Hepatocyte (in vitro differentiated cells): ENCODE measurements at regions not wholly inside any gene's neighbourhood (a gene's known extent, or its start where the extent isn't known, plus 50 kb on each side); places are given as distances from the start of the nearest gene placed in this dataset.

ENCODE experiments used
- DNase-seq: peaks from one replicate; pipeline ENCODE4 v3.0.0-alpha.2; 2016; ENCODE audit warnings: low spot score
- H2AFZ ChIP-seq: fragments of 200-600 bp; sonication (generic); 2 replicates; pipeline ENCODE4 v1.6.0; 2016; ENCODE audit warnings: antibody characterized with exemption, mild to moderate bottlenecking
- H3K27ac ChIP-seq: fragments of 200-600 bp; sonication (generic); 2 replicates; pipeline ENCODE4 v1.5.1; 2016; ENCODE audit warnings: mild to moderate bottlenecking
- H3K27me3 ChIP-seq: fragments of 200-600 bp; sonication (generic); 2 replicates; pipeline ENCODE4 v1.6.1; 2016
- H3K36me3 ChIP-seq: fragments of 200-600 bp; sonication (generic); replicated peaks from 2 replicates; pipeline ENCODE4 v1.5.1; 2016; ENCODE audit warnings: low read depth; ENCODE audit not compliant: insufficient read depth
- H3K4me1 ChIP-seq: fragments of 200-600 bp; sonication (generic); 2 replicates; pipeline ENCODE4 v1.5.1; 2016; ENCODE audit warnings: mild to moderate bottlenecking, moderate library complexity; ENCODE audit not compliant: insufficient read depth
- H3K4me2 ChIP-seq: fragments of 200-600 bp; sonication (generic); 2 replicates; pipeline ENCODE4 v1.6.0; 2016
- H3K4me3 ChIP-seq: fragments of 200-600 bp; sonication (generic); 2 replicates; pipeline ENCODE4 v1.5.1; 2016; ENCODE audit warnings: mild to moderate bottlenecking
- H3K79me2 ChIP-seq: fragments of 200-600 bp; sonication (generic); 2 replicates; pipeline ENCODE4 v1.6.0; 2017; ENCODE audit warnings: mild to moderate bottlenecking
- H3K9me2 ChIP-seq: fragments of 200-600 bp; sonication (generic); replicated peaks from 2 replicates; pipeline ENCODE4 v1.6.0; 2017; ENCODE audit warnings: mild to moderate bottlenecking; ENCODE audit not compliant: insufficient read depth
- H3K9me3 ChIP-seq: fragments of 200-600 bp; sonication (generic); 2 replicates; pipeline ENCODE4 v1.5.1; 2016; ENCODE audit warnings: low read depth, mild to moderate bottlenecking
- H4K20me1 ChIP-seq: fragments of 200-600 bp; sonication (generic); 2 replicates; pipeline ENCODE4 v1.6.0; 2016; ENCODE audit warnings: mild to moderate bottlenecking; ENCODE audit not compliant: insufficient read depth, poor library complexity, severe bottlenecking
- EZH2 ChIP-seq: fragments of 200-600 bp; sonication (generic); IDR thresholded peaks from 2 replicates; pipeline ENCODE4 v1.6.1; 2016; ENCODE audit warnings: antibody characterized with exemption, mild to moderate bottlenecking, borderline replicate concordance
- EZH2phosphoT487 ChIP-seq: fragments of 200-600 bp; sonication (generic); IDR thresholded peaks from one replicate; pipeline ENCODE4 v1.6.1; 2018; ENCODE audit warnings: antibody characterized with exemption, mild to moderate bottlenecking, low read depth, moderate library complexity; ENCODE audit not compliant: unreplicated experiment, severe bottlenecking
- WGBS: methylation state at CpG from one replicate; pipeline ENCODE4 v1.1.6; 2016; ENCODE audit warnings: low lambda C conversion rate; ENCODE audit errors: missing lambda C conversion rate; 5-methylcytosine and 5-hydroxymethylcytosine counted together
- TF ChIP-seq, protein P1 (sequence below): fragments of 200-600 bp; sonication (generic); IDR thresholded peaks from 2 replicates; pipeline ENCODE4 v1.5.1; 2016; ENCODE audit warnings: antibody characterized with exemption, mild to moderate bottlenecking; ENCODE audit not compliant: poor library complexity

DNA sequence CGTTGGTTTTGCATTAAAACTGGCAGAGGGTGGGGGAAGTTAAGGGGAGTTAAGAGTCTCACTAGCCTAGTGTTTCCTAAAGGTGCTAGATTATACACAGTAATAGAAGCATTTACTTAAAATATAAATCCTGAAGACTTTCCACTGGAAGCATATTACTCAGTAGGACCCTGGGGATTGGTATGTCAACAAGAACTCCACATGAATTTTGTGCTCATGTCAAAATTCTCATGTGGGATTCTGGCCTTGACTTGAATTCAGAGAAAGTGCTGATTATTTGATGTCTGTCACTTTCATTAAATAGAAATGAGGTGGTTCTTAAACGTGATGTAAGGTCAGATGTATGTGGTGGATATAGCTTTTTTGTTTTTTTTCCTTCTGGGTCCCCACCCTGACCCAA is 997.2 kb downstream of the TUSC7 start:
- Histone ChIP-seq H3K9me2 (no peaks in the 10 kb centered on the region), H3K4me3 (no peak overlapping the region), H3K36me3 (no peaks in the 10 kb centered on the region), H3K4me2 (no peak overlapping the region), H3K79me2 (no peaks in the 10 kb centered on the region), H2AFZ (no peak overlapping the region), H3K27me3 (no peaks in the 10 kb centered on the region), H3K27ac (no peak overlapping the region), H4K20me1 (no peaks in the 10 kb centered on the region), H3K4me1 (no peaks in the 10 kb centered on the region), H3K9me3 (no peaks in the 10 kb centered on the region)
- no peak for DNase-seq
- WGBS: 80% methylated on average over 2 of the region's 2 CpGs
- TF ChIP-seq EZH2phosphoT487 (no peak), EZH2 (no peak)
- TF ChIP-seq, protein P1, sequence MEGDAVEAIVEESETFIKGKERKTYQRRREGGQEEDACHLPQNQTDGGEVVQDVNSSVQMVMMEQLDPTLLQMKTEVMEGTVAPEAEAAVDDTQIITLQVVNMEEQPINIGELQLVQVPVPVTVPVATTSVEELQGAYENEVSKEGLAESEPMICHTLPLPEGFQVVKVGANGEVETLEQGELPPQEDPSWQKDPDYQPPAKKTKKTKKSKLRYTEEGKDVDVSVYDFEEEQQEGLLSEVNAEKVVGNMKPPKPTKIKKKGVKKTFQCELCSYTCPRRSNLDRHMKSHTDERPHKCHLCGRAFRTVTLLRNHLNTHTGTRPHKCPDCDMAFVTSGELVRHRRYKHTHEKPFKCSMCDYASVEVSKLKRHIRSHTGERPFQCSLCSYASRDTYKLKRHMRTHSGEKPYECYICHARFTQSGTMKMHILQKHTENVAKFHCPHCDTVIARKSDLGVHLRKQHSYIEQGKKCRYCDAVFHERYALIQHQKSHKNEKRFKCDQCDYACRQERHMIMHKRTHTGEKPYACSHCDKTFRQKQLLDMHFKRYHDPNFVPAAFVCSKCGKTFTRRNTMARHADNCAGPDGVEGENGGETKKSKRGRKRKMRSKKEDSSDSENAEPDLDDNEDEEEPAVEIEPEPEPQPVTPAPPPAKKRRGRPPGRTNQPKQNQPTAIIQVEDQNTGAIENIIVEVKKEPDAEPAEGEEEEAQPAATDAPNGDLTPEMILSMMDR: no peak

DNA sequence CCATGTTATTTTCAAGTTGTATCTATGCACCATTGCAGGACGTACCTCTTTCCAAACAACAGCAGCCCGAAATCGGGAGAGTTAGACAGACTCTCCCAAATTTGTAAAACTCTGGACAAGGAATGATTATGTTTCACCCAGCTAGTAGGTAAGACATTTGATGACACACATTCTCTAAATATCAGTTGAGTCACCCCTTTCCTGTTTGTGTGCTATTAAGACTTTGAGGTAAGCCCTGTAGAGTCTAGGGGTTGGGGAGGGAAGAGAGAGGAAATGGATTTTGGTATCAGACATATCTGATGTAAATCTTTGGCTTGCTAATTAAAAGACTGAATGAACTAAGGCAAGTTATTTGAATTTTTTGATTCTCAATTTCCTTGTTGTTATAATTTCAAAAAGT is 999.0 kb downstream of the TUSC7 start:
- H3K4me1 ChIP-seq: no peaks in the 10 kb centered on the region
- H3K4me3 ChIP-seq: no peak overlapping the region
- no peaks in the 10 kb centered on the region for H3K27me3 ChIP-seq
- no peak for TF ChIP-seq EZH2
- no peak for TF ChIP-seq EZH2phosphoT487
- TF ChIP-seq, protein P1: no peak
- no peak overlapping the region for H3K27ac ChIP-seq
- 90% methylated on average over 3 of the region's 3 CpGs for WGBS
- H3K36me3 ChIP-seq: no peaks in the 10 kb centered on the region
- no peaks in the 10 kb centered on the region for H3K9me2 ChIP-seq
- H2AFZ ChIP-seq: no peak overlapping the region
- H3K9me3 ChIP-seq: no peaks in the 10 kb centered on the region
- no peak for DNase-seq
- no peaks in the 10 kb centered on the region for H3K79me2 ChIP-seq
- no peaks in the 10 kb centered on the region for H4K20me1 ChIP-seq
- no peak overlapping the region for H3K4me2 ChIP-seq

DNA sequence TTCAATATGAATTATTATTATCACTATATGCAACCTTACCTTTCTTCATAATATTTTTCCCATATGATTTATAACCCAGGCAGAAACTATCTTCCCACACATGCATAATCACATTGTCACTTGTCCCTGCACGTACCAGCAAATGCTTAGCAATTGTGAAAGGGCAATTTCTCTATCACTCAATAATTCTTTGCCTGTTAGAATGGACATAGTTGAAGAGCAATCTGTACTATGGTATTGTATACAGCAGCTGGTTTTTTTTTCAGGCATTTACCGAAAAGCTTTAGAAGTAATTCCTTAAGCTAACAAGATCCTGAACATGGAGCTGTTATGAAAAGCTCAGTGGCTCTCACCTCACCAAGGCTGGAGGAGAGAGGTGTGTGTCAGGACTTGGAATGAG is 999.5 kb downstream of the TUSC7 start:
- H2AFZ ChIP-seq: no peak overlapping the region
- no peaks in the 10 kb centered on the region for H3K9me2 ChIP-seq
- no peaks in the 10 kb centered on the region for H4K20me1 ChIP-seq
- H3K36me3 ChIP-seq: no peaks in the 10 kb centered on the region
- no peaks in the 10 kb centered on the region for H3K9me3 ChIP-seq
- H3K79me2 ChIP-seq: no peaks in the 10 kb centered on the region
- no peaks in the 10 kb centered on the region for H3K4me1 ChIP-seq
- H3K27me3 ChIP-seq: no peaks in the 10 kb centered on the region
- TF ChIP-seq, protein P1: no peak
- TF ChIP-seq EZH2phosphoT487: no peak
- no peak overlapping the region for H3K4me3 ChIP-seq
- no peak overlapping the region for H3K4me2 ChIP-seq
- DNase-seq: no peak
- H3K27ac ChIP-seq: no peak overlapping the region
- 65% methylated on average over 2 of the region's 2 CpGs for WGBS

DNA sequence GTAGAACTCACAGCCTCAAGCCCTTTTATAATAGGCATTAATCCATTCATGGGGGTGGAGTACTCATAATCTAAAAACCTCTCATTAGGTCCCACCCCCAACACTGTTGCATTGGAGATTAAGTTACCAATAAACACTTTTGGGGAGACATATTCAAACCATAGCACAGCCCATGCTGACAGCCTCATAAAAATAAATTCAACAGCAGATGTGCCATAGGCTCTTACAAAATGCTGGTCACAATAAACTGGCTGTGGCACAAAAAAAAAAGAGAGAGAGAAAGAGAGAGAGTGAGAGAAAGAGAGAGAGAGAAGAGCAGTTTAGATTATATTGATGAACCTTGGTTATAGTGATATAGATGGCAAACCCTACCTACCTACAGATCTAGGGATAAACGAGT is 1000.9 kb downstream of the TUSC7 start:
- Histone ChIP-seq H3K9me2 (no peaks in the 10 kb centered on the region), H3K4me3 (no peak overlapping the region), H3K4me1 (no peaks in the 10 kb centered on the region), H3K9me3 (no peaks in the 10 kb centered on the region), H3K36me3 (no peaks in the 10 kb centered on the region), H3K27me3 (no peaks in the 10 kb centered on the region), H3K79me2 (no peaks in the 10 kb centered on the region), H3K27ac (no peak overlapping the region), H2AFZ (no peak overlapping the region), H4K20me1 (no peaks in the 10 kb centered on the region), H3K4me2 (no peak overlapping the region)
- DNase-seq: no peak
- no peak for TF ChIP-seq EZH2phosphoT487
- TF ChIP-seq, protein P1: no peak
- no peak for TF ChIP-seq EZH2
- 76% methylated on average over 1 of the region's 1 CpG for WGBS
